A673 (cell line): ENCODE measurements at regions not wholly inside any gene's neighbourhood (a gene's known extent, or its start where the extent isn't known, plus 50 kb on each side); places are given as distances from the start of the nearest gene placed in this dataset.

ENCODE experiments used
- BruUV-seq: library from RNA; stranded (reverse); fragments of 400-500 nt; replicated peaks from 2 replicates; lab custom pipeline; 2021; lab: Mats Ljungman, UMichigan
- CTCF ChIA-PET: fragments of 300-600 bp; sonication (Branson Sonifier 250); formaldehyde crosslinking; loops from one replicate; lab custom pipeline; 2022; ENCODE audit warnings: antibody characterized with exemption; lab: Charles Lee
- POLR2A ChIA-PET: fragments of 300-600 bp; sonication (Branson Sonifier 250); formaldehyde crosslinking; loops from one replicate; lab custom pipeline; 2022; ENCODE audit warnings: antibody characterized with exemption; ENCODE audit not compliant: low non-redundant PET; lab: Charles Lee
- DNase-seq: peaks from one replicate; pipeline ENCODE4 v3.0.0-alpha.2; 2015; ENCODE audit warnings: low spot score
- H3K27ac ChIP-seq: fragments of 200-600 bp; sonication (generic); 2 replicates; pipeline ENCODE4 v1.5.1; 2016; ENCODE audit warnings: mixed run types, low read depth, mild to moderate bottlenecking, mixed read lengths, antibody characterized with exemption, low read length; ENCODE audit not compliant: poor library complexity, severe bottlenecking
- H3K27me3 ChIP-seq: fragments of 200-600 bp; sonication (generic); replicated peaks from 2 replicates; pipeline ENCODE4 v1.6.1; 2017; ENCODE audit warnings: mixed run types, low read depth, mild to moderate bottlenecking, mixed read lengths, antibody characterized with exemption, low read length; ENCODE audit not compliant: insufficient read depth, poor library complexity
- H3K36me3 ChIP-seq: fragments of 200-600 bp; sonication (generic); 2 replicates; pipeline ENCODE4 v1.6.1; 2016; ENCODE audit warnings: mixed run types, mild to moderate bottlenecking, mixed read lengths, antibody characterized with exemption, low read length; ENCODE audit not compliant: insufficient read depth, poor library complexity, severe bottlenecking
- H3K4me1 ChIP-seq: fragments of 200-600 bp; sonication (generic); 2 replicates; pipeline ENCODE4 v1.6.1; 2017; ENCODE audit warnings: mixed run types, mild to moderate bottlenecking, mixed read lengths, antibody characterized with exemption, low read length; ENCODE audit not compliant: insufficient read depth, poor library complexity, severe bottlenecking
- H3K4me3 ChIP-seq: fragments of 200-600 bp; sonication (generic); 2 replicates; pipeline ENCODE4 v1.5.1; 2016; ENCODE audit warnings: low read depth, mixed run types, mild to moderate bottlenecking, mixed read lengths, low read length; ENCODE audit not compliant: poor library complexity, severe bottlenecking
- H3K9me3 ChIP-seq: fragments of 200-600 bp; sonication (generic); 2 replicates; pipeline ENCODE4 v1.6.1; 2016; ENCODE audit warnings: mixed run types, low read depth, mild to moderate bottlenecking, mixed read lengths, antibody characterized with exemption, low read length; ENCODE audit not compliant: poor library complexity, severe bottlenecking
- EZH2 ChIP-seq: fragments of 200-600 bp; sonication (generic); IDR thresholded peaks from 2 replicates; pipeline ENCODE4 v1.6.1; 2017; ENCODE audit warnings: borderline replicate concordance, low read depth, mild to moderate bottlenecking, mixed read lengths, antibody characterized with exemption, low read length; ENCODE audit not compliant: poor library complexity, severe bottlenecking
- intact Hi-C: fragments of 100-400 bp; cut with micrococcal nuclease; formaldehyde crosslinking; loops from one replicate; pipeline ENCODE4 v1.10.0; 2022; ENCODE audit not compliant: unreplicated experiment
- TF ChIP-seq, protein P1 (sequence below): fragments of 300-800, 200-600 bp; sonication (generic); conservative IDR thresholded peaks from 2 replicates; pipeline ENCODE4 v1.5.1; 2017; ENCODE audit warnings: low read depth, mild to moderate bottlenecking, antibody characterized with exemption, low read length, moderate library complexity, mixed read lengths

DNA sequence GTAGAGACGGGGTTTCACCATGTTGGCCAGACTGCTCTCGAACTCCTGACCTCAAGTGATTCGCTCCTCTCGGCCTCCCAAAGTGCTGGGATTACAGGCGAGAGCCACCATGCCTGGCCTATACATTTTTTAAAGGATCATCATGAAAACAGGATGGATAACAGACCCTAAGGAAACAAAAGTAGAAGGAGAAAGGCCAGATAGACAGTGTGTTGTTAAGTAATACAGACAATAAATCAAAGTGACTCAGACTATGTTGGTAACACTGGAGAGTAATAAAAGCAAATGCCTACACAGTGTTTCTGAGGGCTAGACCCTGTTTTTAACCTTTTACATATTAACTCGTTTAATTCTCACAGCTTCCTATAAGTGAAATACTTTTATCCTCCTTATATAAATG, 133.8 kb upstream of the MCTP2 start:
- peak; percentile 17 for DNase-seq
- no peak for TF ChIP-seq EZH2
- TF ChIP-seq, protein P1, sequence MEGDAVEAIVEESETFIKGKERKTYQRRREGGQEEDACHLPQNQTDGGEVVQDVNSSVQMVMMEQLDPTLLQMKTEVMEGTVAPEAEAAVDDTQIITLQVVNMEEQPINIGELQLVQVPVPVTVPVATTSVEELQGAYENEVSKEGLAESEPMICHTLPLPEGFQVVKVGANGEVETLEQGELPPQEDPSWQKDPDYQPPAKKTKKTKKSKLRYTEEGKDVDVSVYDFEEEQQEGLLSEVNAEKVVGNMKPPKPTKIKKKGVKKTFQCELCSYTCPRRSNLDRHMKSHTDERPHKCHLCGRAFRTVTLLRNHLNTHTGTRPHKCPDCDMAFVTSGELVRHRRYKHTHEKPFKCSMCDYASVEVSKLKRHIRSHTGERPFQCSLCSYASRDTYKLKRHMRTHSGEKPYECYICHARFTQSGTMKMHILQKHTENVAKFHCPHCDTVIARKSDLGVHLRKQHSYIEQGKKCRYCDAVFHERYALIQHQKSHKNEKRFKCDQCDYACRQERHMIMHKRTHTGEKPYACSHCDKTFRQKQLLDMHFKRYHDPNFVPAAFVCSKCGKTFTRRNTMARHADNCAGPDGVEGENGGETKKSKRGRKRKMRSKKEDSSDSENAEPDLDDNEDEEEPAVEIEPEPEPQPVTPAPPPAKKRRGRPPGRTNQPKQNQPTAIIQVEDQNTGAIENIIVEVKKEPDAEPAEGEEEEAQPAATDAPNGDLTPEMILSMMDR, result no peak
- POLR2A ChIA-PET, result no interaction called here
- H3K27me3 ChIP-seq, result no peaks in the 10 kb centered on the region
- no TSS peak for BruUV-seq
- CTCF ChIA-PET, result no interaction called here
- H3K27ac ChIP-seq, result no peak overlapping the region
- no peaks in the 10 kb centered on the region for H3K36me3 ChIP-seq
- intact Hi-C loops, result no loop called here
- H3K4me1 ChIP-seq, result no peaks in the 10 kb centered on the region
- H3K4me3 ChIP-seq, result no peak overlapping the region
- no peaks in the 10 kb centered on the region for H3K9me3 ChIP-seq

DNA sequence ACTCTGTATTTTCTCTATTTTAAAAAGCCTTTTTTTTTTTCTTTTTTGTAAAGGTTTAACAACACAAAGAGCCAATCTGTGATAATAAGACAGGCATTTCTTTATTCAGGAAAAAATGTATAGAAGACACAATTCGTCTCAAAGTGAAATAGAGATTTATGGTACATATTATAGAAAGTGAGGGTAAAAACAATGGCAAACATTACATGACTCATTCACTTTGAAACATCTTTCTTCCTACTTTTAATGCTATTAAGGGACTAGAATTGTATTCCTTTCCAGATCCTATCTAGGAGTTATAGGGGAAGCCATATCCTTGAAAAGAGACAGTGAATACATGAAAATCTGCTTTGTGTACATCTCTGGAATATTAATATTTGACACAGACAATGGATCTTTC, 137.1 kb upstream of the MCTP2 start:
- no peaks in the 10 kb centered on the region for H3K36me3 ChIP-seq
- ChIA-PET POLR2A (no interaction called here), CTCF (no interaction called here)
- H3K27me3 ChIP-seq, result no peaks in the 10 kb centered on the region
- intact Hi-C loops, result no loop called here
- H3K4me1 ChIP-seq, result no peaks in the 10 kb centered on the region
- no peak overlapping the region for H3K4me3 ChIP-seq
- no peak overlapping the region for H3K27ac ChIP-seq
- no TSS peak for BruUV-seq
- no peak for TF ChIP-seq EZH2
- TF ChIP-seq, protein P1, result no peak
- H3K9me3 ChIP-seq, result no peaks in the 10 kb centered on the region
- DNase-seq, result no peak

DNA sequence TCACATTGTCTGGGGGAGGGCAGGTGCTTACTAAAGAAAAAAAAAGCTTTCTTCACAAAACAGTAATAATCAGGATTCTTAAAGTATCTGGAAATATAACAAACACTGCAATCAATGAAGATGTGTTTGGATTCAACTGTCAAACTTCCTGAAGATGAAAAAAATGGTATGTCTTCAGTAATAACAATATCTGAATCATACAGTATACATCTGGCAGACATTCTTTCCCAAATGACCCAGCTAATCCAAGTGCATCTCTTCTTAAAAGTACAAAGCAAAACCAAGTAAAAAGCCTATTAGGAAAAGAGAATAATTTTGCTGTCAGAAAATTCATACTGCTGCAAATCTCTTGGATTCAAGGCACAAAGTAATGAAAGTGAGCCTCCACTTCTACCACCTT, 145.0 kb upstream of the MCTP2 start:
- intact Hi-C loops, result no loop called here
- H3K36me3 ChIP-seq, result no peaks in the 10 kb centered on the region
- no peak overlapping the region for H3K4me3 ChIP-seq
- no peak for TF ChIP-seq EZH2
- TF ChIP-seq, protein P1, result no peak
- POLR2A ChIA-PET, result no interaction called here
- H3K27ac ChIP-seq, result no peak overlapping the region
- H3K9me3 ChIP-seq, result no peaks in the 10 kb centered on the region
- peaks cover 46% of the 10 kb centered on the region for H3K4me1 ChIP-seq
- BruUV-seq, result no TSS peak
- DNase-seq, result no peak
- no peaks in the 10 kb centered on the region for H3K27me3 ChIP-seq
- CTCF ChIA-PET, result no interaction called here
